Activated gamma-delta T cell treated with anti-CD3 and anti-CD28 coated beads, Interleukin-2, amount 50 U/mL, for 16 hours (primary cell): ENCODE measurements at regions not wholly inside any gene's neighbourhood (a gene's known extent, or its start where the extent isn't known, plus 50 kb on each side); places are given as distances from the start of the nearest gene placed in this dataset.

ENCODE experiments used
- DNase-seq: peaks from one replicate; pipeline ENCODE4 v3.0.0-alpha.2; 2020; ENCODE audit warnings: low read depth

- no peak for DNase-seq
Measured at GRCh38 chr14:98120831-98121464, 1151.0 kb downstream of the BCL11B start.

- DNase-seq: no peak
Measured at GRCh38 chr14:98122527-98122926, 1149.5 kb downstream of the BCL11B start.

GRCh38 chr14:98130691-98131090, 1141.3 kb downstream of the BCL11B start:
- DNase-seq: no peak

- DNase-seq: no peak
Measured at GRCh38 chr14:98131406-98131805, 1140.6 kb downstream of the BCL11B start.

GRCh38 chr14:98133806-98134205, 1138.2 kb downstream of the BCL11B start:
- no peak for DNase-seq

- DNase-seq: no peak
Measured at GRCh38 chr14:98136012-98136789, 1135.8 kb downstream of the BCL11B start.

GRCh38 chr14:98137131-98138025, 1134.6 kb downstream of the BCL11B start:
- no peak for DNase-seq

- DNase-seq: peak; percentile 52
Measured at GRCh38 chr14:98138666-98139065, 1133.3 kb downstream of the BCL11B start.

GRCh38 chr14:98140862-98141530, 1131.0 kb downstream of the BCL11B start:
- DNase-seq: no peak

GRCh38 chr14:98143566-98143965, 1128.4 kb downstream of the BCL11B start:
- no peak for DNase-seq

GRCh38 chr14:98144964-98145363, 1127.0 kb downstream of the BCL11B start:
- DNase-seq: no peak

- DNase-seq: no peak
Measured at GRCh38 chr14:98146416-98146815, 1125.6 kb downstream of the BCL11B start.

GRCh38 chr14:98154254-98154653, 1117.7 kb downstream of the BCL11B start:
- no peak for DNase-seq

GRCh38 chr14:98156411-98156810, 1115.6 kb downstream of the BCL11B start:
- no peak for DNase-seq

- DNase-seq: no peak
Measured at GRCh38 chr14:98160901-98161300, 1111.1 kb downstream of the BCL11B start.

- DNase-seq: no peak
Measured at GRCh38 chr14:98161356-98161755, 1110.6 kb downstream of the BCL11B start.

GRCh38 chr14:98162856-98163805, 1108.9 kb downstream of the BCL11B start:
- DNase-seq: no peak

GRCh38 chr14:98163873-98164272, 1108.1 kb downstream of the BCL11B start:
- DNase-seq: no peak

- no peak for DNase-seq
Measured at GRCh38 chr14:98165976-98166375, 1106.0 kb downstream of the BCL11B start.

- DNase-seq: no peak
Measured at GRCh38 chr14:98167275-98167674, 1104.7 kb downstream of the BCL11B start.

GRCh38 chr14:98167705-98168104, 1104.3 kb downstream of the BCL11B start:
- no peak for DNase-seq
